Gastroesophageal sphincter (tissue), 3 donors: ENCODE measurements at regions not wholly inside any gene's neighbourhood (a gene's known extent, or its start where the extent isn't known, plus 50 kb on each side); places are given as distances from the start of the nearest gene placed in this dataset.

Source experiments
- EP300 ChIP-seq: sonication (generic); formaldehyde crosslinking; IDR thresholded peaks from one replicate; pipeline ENCODE4 v1.6.1; 2017; ENCODE audit warnings: antibody characterized with exemption, mild to moderate bottlenecking
- TF ChIP-seq, protein P1 (sequence below), 4 experiments: fragments of 200-600 bp in 2 of 4; fragments of 450-650 bp in 2 of 4; sonication (generic) in 1 of 4; IDR thresholded peaks; one replicate each; pipeline ENCODE4 v1.5.1; 2017 to 2019; ENCODE audit warnings: antibody characterized with exemption in 4 of 4, mild to moderate bottlenecking in 2 of 4, moderate library complexity in 2 of 4

DNA sequence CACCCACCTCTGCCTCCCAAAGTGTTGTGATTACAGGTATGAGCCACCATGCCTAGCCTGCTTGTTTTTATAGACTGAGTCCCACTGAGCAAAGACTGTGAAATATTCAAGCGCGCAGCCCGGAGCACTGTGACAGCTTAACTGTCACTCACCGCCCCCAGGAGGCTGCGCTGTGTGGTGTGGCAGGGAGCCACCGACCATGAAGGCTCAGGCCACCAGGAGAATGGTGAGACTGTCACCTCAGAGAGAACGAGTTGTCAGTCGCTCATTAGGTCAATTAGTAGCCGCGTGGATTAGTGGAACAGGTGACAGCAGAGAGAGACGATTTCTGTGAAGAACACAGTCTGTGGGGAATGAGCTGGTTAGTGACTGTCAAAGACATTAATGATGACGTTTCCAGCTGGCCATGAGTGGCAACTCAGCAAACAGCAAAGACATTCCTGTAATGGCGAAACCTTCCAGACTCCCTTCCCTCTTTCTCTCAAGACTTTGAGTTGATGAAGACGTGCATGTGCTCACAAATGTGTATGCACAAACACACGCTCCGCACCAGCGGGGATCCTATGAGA is 64.5 kb downstream of the CYCS start:
- TF ChIP-seq, protein P1, sequence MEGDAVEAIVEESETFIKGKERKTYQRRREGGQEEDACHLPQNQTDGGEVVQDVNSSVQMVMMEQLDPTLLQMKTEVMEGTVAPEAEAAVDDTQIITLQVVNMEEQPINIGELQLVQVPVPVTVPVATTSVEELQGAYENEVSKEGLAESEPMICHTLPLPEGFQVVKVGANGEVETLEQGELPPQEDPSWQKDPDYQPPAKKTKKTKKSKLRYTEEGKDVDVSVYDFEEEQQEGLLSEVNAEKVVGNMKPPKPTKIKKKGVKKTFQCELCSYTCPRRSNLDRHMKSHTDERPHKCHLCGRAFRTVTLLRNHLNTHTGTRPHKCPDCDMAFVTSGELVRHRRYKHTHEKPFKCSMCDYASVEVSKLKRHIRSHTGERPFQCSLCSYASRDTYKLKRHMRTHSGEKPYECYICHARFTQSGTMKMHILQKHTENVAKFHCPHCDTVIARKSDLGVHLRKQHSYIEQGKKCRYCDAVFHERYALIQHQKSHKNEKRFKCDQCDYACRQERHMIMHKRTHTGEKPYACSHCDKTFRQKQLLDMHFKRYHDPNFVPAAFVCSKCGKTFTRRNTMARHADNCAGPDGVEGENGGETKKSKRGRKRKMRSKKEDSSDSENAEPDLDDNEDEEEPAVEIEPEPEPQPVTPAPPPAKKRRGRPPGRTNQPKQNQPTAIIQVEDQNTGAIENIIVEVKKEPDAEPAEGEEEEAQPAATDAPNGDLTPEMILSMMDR (IDR thresholded peaks at IDR 0.05): no peak
- no peak for TF ChIP-seq EP300
